IPS-NIHi7 (cell line): ENCODE measurements at regions not wholly inside any gene's neighbourhood (a gene's known extent, or its start where the extent isn't known, plus 50 kb on each side); places are given as distances from the start of the nearest gene placed in this dataset.
A peak's percentile ranks its signal among the peaks of the same experiment; 100 is the strongest.
"Not testable (repeated sequence)": the region's sequence is repeated elsewhere in the genome, so short reads cannot be mapped to it uniquely, and the experiment has no call there.

Experiments used
- DNase-seq: peaks from one replicate; pipeline ENCODE4 v3.0.0; 2012; ENCODE audit warnings: mixed read lengths; ENCODE audit errors: extremely low spot score

DNA sequence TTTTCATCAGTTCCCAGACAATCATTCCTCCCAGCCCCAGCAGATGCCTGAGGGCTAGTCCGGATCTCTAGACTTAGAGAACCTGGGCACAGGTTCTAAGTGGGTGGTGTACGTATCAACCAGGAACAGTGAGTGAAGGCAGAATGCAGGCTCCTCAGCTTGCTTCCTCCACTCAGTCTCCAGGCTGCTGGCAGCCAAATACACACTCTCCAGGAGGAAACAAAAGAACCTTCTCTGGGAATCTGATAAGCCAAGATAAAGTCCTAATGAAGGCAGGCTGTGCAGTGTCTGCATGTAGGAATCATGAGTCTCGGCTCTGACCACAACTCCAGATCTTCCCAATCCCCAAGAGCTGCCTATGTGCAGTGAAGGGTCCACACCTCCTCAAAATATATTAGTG lies 245.7 kb downstream of the SP3 start:
- DNase-seq, result peak; percentile 18

DNA sequence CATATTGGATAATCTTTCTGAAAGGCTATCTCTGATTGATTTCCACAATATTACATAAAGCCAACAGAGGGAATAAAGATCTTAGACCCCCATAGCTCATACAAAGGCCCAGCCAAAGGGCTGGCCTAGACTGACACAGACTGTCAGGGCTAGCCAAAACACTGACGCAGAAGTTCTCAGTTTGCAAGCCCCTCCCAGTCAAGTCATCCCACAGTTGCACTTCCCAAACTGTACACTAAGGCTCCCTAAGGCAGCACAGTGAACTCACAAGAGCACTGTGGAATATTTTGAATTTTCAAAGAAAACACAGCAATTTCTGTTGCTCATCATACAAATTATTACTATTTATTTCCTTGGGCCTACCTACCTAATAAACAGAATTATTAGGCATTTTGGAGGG lies 244.9 kb downstream of the SP3 start:
- DNase-seq, result no peak

DNA sequence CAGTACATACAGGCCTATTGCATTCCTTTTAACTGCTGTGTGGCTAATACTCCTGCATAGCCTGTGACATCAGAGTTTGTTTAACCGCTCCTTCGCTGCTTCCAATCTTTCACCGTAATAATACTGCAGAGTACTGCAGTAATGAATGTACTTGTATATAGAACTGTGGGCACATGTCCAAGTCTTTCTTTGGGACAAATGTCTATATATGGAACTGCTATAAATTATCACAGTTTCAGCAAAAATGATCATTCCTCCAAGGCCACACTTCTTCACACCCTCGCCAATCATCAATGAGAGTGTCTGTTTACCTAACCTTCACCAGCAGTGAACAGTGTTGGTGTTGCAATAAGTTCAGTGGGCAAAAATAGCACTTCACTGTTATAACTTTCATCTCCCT lies 230.4 kb downstream of the SP3 start:
- no peak for DNase-seq

DNA sequence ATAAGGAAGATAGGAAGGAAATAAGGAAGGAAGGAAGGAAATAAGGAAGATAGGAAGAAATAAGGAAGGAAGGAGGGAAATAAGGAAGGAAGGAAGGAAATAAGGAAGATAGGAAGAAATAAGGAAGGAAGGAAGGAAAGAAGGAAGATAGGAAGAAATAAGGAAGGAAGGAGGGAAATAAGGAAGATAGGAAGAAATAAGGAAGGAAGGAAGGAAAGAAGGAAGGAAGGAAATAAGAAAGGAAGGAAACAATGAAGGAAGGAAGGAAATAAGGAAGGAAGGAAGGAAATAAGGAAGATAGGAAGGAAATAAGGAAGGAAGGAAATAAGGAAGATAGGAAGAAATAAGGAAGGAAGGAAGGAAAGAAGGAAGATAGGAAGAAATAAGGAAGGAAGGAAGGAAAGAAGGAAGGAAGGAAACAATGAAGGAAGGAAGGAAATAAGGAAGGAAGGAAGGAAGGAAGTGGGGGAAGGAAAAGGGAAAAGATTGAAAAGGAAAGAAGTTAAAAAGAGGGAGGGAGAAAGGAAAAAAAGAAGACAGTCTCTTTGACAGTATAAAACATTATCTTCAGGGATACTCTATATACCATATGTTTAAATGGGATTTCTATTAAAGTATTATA lies 227.1 kb downstream of the SP3 start:
- not testable (repeated sequence) for DNase-seq

DNA sequence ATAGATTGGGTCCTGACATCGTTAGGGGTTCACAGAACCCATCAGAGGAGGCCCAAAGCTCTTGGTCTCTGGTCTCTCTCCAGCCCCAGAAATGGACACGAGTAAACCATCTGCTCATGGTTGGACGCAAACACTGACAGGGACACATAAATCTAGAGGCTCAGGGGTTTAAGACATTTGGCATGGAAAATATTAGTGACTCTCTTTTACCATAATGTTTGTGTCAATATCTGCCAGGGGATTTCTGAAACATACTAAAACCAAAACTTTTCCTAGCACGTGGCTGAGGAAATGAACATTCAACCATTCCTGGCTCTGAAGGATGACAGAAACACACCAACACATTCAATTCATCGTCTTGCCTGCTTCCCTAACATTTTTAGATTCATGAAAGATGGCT lies 226.2 kb downstream of the SP3 start:
- DNase-seq, result no peak

DNA sequence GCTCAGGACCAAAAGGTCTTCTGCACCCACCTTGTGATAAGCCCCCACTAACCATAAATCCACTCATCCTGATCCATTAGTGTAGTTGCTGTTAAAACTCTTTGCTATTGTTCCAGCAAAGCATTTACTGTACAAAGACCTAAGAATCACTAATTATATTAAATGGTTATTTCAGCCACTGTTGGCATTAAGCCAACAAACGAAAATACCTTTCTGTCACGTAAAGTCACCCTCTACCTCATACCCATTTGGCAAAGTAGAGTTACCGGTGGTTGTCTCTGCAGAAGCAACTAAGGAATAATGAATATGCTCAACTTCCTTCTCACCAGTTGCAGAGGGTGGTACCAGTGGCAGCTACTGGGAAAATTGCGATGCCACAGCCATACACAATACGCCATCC lies 224.5 kb downstream of the SP3 start:
- no peak for DNase-seq

DNA sequence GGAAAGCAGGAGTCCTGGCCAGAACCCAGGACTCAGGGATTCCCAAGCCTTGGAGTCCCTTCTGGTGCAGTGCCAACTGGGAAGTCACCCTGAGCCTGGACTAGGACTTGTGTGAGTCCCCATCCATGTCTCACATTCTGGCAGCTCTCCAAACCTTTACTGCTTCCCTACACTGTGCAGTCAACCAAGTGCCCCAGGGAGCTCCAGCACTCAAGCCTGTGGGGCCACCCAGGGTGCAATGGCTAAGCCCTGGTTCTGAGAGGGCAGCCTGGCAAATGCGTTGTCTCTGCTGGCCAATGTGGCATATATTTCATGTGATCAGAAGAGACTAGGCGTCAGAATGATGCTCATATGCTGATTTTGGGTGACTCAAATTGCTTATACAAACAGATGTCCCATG lies 223.4 kb downstream of the SP3 start:
- no peak for DNase-seq

DNA sequence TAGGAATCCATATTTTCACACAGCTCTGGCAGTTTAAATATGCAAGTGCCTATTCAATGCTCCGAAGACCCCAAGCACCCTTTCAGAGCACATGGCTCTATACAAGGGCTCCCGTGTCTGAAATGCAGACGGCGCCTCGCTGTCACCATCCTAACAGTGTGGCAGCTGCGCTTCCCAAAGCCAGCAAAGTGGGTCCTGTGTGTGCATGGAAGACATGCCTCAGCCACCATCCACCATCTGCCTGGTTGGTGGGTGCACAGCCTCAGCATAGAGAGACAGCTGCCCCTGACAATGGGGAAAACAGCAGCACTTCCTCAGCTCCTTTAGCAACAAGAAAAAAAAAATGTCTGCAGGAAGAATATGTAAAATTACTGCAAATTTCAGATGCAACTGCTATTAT lies 218.1 kb downstream of the SP3 start:
- DNase-seq, result no peak

DNA sequence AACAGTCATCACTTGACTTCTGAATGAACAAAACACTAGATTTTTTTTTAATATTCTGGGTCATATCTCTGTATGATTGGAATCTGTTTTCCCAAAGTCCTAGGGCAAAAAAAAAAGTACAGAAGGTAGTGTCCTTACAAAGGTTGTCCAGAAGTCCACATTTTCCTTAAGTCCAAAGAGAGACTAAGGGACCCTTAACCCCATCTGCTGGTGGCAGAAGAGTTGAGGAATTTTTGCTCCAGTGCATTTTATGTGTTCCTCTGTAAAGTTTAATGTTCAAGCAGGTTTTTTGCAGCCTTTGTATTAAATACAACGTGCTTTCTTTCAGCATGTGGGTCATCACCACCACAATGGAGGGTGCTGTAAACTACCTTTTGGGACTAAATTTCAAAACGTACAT lies 215.9 kb downstream of the SP3 start:
- no peak for DNase-seq

DNA sequence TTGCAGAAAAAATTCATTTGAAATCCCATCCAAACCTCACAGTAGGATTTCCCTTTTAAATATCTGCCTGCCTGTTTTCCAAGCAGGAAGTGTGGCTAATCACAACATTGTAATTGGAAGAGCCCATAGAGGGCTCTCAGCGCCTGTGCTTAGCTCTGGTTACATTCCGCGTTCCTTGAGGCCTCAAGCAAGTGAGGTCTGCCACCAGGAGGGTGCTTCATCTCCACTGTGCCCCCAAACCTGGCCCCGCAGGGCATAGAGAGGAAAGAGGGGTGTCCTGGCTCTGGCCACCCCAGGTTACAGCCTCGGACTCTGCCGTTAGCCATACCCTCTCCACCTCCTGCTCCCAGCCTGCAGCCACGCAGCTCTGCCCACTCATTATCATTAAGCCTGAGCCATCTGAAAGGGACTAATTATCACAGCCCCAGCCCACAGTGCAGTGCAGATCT lies 214.8 kb downstream of the SP3 start:
- peak; percentile 49 for DNase-seq

DNA sequence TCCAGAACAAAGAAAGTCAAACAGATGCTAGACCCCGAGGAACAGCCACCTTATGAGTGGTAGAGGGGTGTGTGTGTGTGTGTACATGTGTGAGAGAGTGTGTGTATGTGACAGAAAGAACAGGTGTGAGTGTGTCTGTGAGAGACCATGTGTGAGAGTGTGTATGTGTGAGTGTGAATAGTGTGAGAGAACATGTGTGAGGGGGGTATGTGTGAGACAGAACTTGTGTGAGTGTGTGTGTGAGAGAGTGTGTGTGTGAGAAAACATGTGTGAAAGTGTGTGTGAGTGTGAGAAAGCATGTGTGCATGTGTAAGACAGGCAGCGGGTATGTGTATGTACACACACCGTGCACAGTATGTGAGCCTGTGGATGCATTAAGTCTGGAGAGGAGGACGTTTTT lies 214.3 kb downstream of the SP3 start:
- DNase-seq, result no peak

DNA sequence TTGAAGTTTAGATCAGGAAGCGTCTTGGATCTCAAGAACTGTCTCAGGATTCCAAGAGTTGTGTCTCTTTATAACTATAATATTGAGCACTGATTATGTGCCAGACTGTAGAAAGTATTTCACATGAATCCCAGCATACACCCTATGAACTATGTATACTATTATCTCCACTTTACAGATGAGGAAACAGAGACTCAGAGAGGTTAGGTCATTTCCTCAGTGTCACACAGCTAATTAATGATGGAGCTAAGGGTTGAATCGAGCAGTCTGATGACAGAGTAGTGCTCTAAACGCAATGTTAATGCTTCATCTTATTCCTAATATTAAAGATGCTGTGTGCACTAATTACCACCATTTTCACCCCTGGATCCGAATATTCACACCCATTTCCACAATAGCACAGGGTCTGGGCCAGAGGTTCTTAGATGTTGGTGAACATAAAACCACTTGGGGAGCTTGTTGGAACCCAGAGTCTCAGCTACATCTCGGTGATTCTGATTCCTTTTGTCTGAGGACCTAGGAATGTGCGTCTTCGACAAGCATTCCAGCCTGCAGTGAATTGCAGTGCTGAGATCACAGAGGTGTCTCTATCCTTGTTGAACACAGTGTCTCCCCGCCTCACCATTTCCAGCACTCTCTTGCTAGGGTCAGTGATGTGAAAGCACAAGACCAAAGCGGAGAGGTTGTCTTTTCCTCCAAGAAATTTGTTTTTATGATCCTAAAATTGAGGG lies 213.8 kb downstream of the SP3 start:
- DNase-seq, result no peak

DNA sequence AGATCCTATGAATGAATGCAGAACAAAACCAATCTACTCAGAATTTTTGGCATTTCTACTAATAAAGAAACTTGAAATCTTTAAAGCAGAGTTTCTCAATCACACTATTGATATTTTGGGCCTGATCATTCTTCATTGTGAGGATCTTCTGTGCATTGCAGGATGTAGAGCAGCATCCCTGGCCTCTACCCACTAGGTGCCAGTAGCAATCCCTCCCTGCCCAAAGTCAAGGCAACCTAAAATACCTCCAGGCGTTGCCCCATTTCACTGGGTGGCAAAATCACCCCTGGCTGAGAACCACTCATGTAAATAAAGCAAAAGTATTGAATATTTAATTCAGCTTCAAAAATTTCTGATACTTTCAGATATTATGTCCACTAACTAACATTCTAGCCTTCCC lies 213.0 kb downstream of the SP3 start:
- no peak for DNase-seq

DNA sequence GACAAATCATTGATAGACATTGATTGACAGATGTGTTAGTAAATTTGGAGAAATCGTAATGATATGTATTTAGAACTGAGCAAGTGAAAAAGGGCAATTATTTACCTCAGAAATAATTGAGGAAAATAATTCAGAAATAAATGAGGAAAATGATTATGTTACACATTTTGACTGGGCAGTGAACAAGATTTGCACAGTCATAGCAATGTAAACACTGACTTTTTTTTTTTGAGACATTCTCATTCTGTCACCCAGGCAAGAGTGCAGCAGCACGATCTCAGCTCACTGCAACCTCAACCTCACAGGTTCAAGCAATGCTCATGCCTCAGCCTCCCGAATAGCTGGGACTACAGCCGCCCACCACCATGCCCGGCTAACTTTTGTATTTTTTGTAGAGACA lies 211.7 kb downstream of the SP3 start:
- DNase-seq, result no peak

DNA sequence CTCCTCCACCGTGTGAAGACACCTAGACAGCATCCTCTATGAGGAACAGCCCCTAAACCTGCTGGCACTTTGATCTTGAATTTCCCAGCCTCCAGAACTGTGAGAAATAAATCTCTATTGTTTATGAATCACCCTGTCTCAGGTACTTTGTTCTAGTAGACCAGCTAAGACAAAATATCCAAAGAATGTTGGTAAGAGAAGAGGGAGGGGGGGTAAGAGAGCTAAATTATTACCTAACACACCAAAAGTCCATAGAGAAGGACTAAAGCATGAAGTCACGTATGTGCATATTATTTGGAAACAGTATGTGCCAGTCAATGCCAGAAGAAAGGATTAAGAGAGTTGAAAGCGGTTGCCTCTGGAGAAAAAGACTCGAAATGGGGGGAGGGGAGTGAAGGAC lies 211.0 kb downstream of the SP3 start:
- DNase-seq, result no peak

DNA sequence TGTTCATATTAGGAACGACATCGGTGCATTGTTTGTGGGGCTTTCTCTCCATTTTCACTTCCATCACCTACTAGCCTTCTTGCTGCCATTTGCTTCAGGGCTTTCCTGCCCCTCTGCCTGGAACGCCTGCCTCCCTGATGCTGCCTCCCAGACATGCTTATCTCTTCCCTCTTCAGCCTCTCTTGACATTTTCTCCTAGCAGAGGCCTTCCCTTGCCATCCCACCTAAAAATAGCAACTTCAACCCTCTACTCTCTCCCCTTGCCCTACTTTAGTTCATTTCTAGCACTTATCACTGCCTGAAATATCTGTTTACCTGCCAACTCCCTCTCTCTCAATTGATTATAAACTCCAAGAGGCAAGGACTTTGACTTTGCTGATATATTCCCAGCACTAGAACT lies 210.3 kb downstream of the SP3 start:
- no peak for DNase-seq

DNA sequence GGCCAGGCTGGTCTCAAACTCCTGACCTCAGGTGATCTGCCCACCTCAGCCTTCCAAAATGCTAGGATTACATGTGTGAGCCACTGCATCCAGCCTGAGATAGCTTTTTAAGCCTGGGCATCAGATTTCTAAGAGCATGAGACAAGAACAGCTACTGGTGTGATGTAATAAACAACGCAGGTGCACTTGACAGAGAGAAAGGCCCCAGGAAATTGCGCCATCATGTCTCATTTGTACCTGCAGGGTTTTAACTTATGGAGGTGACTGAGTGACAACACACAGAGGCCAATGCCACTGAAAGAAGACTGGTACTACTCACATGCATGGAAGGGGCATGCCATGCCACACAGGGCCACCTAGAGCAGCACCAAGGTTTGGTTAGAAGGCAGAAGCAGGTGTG lies 209.4 kb downstream of the SP3 start:
- DNase-seq, result no peak

DNA sequence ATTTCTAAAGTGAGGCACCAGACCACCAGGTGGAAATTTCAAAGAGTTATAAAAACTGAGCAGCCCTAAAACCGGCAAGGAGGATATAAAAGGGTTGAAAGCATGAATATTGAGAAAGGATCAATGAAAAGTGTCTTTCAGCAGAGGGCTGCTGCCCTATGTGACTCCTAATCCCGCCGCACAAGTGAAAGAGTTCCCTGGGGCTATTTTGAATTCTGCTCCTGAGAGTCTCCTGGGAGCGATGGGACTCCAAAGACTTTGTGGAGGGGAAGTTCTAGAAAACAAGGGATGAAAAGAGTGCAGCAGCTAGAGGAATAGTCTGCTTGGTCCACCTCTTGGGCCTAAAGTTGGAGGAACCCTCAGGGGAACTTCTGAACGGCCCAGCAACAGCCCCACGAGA lies 205.2 kb downstream of the SP3 start:
- no peak for DNase-seq

DNA sequence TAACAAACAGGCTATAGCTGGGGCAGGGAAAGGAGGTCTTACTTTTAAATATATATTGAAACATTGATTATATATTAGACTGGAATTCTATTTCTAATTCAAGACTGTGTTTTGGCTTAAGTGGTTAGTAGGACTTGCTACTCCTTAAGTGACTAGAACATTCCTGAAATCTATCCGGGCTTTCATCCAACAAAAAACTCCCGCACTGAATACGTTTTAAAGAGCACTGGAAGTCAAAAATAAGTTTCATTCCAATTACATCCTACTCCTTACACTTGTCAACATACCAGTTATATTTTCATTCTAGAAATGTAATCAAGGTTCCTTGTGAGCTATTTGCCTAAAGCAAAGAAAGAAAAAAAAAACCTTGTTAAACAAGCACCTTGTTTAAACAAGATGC lies 204.6 kb downstream of the SP3 start:
- no peak for DNase-seq

DNA sequence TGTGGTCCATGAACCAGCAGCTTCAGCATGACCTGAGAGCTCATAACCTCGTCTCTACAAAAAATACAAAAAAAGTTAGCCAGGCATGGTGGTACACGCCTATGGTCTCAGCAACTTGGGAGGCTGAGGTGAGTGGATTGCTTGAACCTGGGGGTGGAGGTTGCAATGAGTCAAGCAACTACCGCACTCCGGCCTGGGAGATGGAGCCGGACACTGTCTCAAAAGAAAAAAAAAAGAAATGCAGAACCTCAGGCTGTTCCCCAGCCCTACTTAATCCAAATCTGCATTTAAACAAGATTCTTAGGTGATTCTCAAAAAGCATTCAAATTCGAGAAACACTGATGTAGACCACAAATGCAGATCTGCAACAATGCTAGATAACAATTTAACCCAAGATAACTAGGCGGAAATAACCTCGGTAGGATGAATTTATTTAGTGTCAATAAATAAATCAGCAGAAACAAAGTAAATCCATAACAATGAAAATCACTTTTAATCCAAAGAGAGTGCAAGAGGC lies 203.5 kb downstream of the SP3 start:
- DNase-seq, result no peak

DNA sequence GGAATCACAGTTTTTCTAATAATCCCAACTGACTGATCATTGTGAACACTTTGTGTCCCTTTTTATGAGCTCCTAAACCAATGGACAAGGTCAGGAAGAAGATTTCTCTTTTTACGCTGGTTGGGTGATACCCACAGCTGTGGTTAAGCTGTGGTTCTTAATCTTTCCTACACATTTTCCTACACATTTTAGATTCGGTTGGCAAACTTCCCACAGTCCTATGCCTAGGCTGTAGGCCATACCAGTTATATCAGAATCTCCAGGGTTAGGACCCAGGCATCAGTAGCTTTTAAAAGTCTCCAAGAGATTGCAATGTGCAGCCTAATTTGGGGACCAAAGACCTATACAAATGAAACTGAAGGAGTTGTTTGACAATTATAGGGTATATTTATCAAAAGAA lies 203.0 kb downstream of the SP3 start:
- DNase-seq, result no peak

DNA sequence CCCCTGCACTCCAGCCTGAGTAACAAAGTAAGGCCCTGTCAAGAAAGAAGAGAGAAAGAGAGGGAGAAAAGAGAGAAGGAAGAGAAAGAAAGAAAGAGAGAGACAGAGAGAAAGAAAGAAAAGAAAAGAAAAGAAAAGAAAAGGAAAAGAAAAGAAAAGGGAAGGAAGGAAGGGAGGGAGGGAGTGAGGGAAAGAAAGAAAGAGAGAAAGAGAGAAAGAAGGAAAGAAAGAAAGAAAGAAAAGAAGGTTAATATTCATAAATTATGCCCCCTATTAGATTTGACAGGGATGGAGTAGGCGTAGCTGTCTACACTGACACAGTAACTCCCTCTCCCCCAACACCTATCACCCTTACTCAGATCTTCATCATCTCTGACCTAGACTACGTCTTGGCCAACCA lies 202.3 kb downstream of the SP3 start:
- DNase-seq, result no peak

DNA sequence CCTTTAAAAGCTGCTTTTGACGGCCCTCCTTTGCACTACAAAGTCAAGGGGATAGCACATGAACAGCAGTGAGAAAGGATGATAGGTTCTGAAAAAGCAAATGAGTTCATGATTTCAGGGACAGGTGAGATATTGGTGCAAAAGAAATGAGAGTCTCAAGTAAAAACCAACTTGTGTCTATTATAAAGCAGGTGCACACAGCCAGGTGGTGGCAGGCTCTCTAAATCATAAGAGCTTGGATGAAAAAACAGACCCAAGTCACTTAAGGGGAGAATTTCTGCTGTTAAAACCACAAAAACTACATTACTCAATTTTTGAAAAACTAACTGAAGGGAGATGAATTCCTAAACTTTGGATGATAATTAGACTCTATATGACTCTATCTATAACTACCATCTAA lies 201.5 kb downstream of the SP3 start:
- no peak for DNase-seq

DNA sequence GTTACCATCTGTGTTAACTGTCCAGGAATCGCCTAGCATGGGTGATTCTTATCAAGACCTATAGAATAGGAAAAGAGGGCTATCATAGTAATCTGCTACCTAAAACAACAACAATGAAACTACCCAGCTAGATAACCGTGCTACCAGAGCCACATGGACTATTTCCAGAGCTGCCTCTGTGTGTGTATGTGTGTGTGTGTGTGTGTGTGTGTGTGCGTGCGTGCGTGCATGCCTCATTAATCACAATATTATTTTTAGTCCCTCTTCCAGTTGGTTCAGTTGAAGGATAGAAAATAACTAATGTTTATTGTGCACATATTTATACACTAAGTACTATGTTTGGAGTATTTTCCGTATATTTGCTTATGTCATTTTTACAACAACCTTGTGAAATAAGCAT lies 201.1 kb downstream of the SP3 start:
- no peak for DNase-seq
